PC-3 (cell line): ENCODE measurements at regions not wholly inside any gene's neighbourhood (a gene's known extent, or its start where the extent isn't known, plus 50 kb on each side); places are given as distances from the start of the nearest gene placed in this dataset.

ENCODE experiments used
- ATAC-seq: fragments of 200-7000 bp; cut with Tn5 transposase; 2 replicates; pipeline ENCODE4 v1.9.1; 2020; ENCODE audit warnings: mild to moderate bottlenecking, moderate library complexity
- BruUV-seq: library from RNA; stranded (reverse); fragments of 400-500 nt; replicated peaks from 2 replicates; lab custom pipeline; 2021; lab: Mats Ljungman, UMichigan
- CTCF ChIA-PET: fragments of 300-600 bp; sonication (Branson Sonifier 250); formaldehyde crosslinking; loops from one replicate; lab custom pipeline; 2022; ENCODE audit warnings: antibody characterized with exemption; lab: Charles Lee
- POLR2A ChIA-PET: fragments of 300-600 bp; sonication (Branson Sonifier 250); formaldehyde crosslinking; loops from one replicate; lab custom pipeline; 2022; ENCODE audit warnings: antibody characterized with exemption; ENCODE audit not compliant: unreplicated experiment; lab: Charles Lee
- DNase-seq: peaks from one replicate; pipeline ENCODE4 v3.0.0-alpha.2; 2015
- H2AFZ ChIP-seq: fragments of 300-600 bp; sonication (generic); 2 replicates; pipeline ENCODE4 v1.6.0; 2016; ENCODE audit warnings: antibody characterized with exemption, low read length
- H3F3A ChIP-seq: fragments of 300-600 bp; sonication (generic); one replicate; pipeline ENCODE4 v1.6.0; 2017; ENCODE audit warnings: antibody characterized with exemption, low read length, control low read depth, mild to moderate bottlenecking; ENCODE audit not compliant: unreplicated experiment
- H3K27ac ChIP-seq: fragments of 300-600 bp; sonication (generic); 2 replicates; pipeline ENCODE4 v1.5.1; 2016; ENCODE audit warnings: mild to moderate bottlenecking, low read length
- H3K27me3 ChIP-seq: fragments of 300-600 bp; sonication (generic); 2 replicates; pipeline ENCODE4 v1.6.1; 2016; ENCODE audit warnings: low read length, mixed read lengths
- H3K36me3 ChIP-seq: fragments of 300-600 bp; sonication (generic); 2 replicates; pipeline ENCODE4 v1.6.1; 2016; ENCODE audit warnings: low read depth, mixed run types, low read length, mixed read lengths
- H3K4me1 ChIP-seq: fragments of 300-600 bp; sonication (generic); 2 replicates; pipeline ENCODE4 v1.5.1; 2016; ENCODE audit warnings: low read length; ENCODE audit not compliant: insufficient read depth
- H3K4me2 ChIP-seq: fragments of 300-600 bp; sonication (generic); 2 replicates; pipeline ENCODE4 v1.6.0; 2016; ENCODE audit warnings: low read length
- H3K4me3 ChIP-seq: fragments of 300-600 bp; sonication (generic); 2 replicates; pipeline ENCODE4 v1.5.1; 2016; ENCODE audit warnings: mild to moderate bottlenecking, low read length, mixed read lengths
- H3K79me2 ChIP-seq: fragments of 300-600 bp; sonication (generic); 2 replicates; pipeline ENCODE4 v1.6.1; 2017; ENCODE audit warnings: low read length, mixed read lengths
- H3K9ac ChIP-seq: fragments of 300-600 bp; sonication (generic); 2 replicates; pipeline ENCODE4 v1.6.0; 2016; ENCODE audit warnings: mild to moderate bottlenecking, low read length
- H3K9me2 ChIP-seq: fragments of 300-600 bp; sonication (generic); replicated peaks from 2 replicates; pipeline ENCODE4 v1.6.1; 2016; ENCODE audit warnings: mixed run types, low read length, mixed read lengths
- H3K9me3 ChIP-seq: fragments of 300-600 bp; sonication (generic); 2 replicates; pipeline ENCODE4 v1.6.1; 2016; ENCODE audit warnings: low read length, mixed read lengths
- H4K20me1 ChIP-seq: fragments of 300-600 bp; sonication (generic); 2 replicates; pipeline ENCODE4 v1.6.1; 2016; ENCODE audit warnings: low read length, mixed read lengths
- CTCF ChIP-seq: fragments of 300-600 bp; sonication (generic); conservative IDR thresholded peaks from 2 replicates; pipeline ENCODE4 v1.5.1; 2017; ENCODE audit warnings: antibody characterized with exemption, low read depth, mild to moderate bottlenecking, low read length
- EZH2 ChIP-seq: fragments of 300-600 bp; sonication (generic); IDR thresholded peaks from one replicate; pipeline ENCODE4 v1.6.1; 2017; ENCODE audit warnings: antibody characterized with exemption, mild to moderate bottlenecking, low read length; ENCODE audit not compliant: unreplicated experiment
- EZH2phosphoT487 ChIP-seq: fragments of 300-600 bp; sonication (generic); IDR thresholded peaks from 2 replicates; pipeline ENCODE4 v1.6.1; 2018; ENCODE audit warnings: mild to moderate bottlenecking, antibody characterized with exemption, low read length, borderline replicate concordance
- intact Hi-C: fragments of 100-400 bp; cut with micrococcal nuclease; formaldehyde crosslinking; loops from 2 replicates; pipeline ENCODE4 v1.9.0; 2023

- Histone ChIP-seq H3K27ac (no peak overlapping the region), H3K27me3 (peaks cover 56% of the 10 kb centered on the region), H3K4me1 (no peaks in the 10 kb centered on the region), H3F3A (no peaks in the 10 kb centered on the region), H3K9ac (no peak overlapping the region), H3K79me2 (no peaks in the 10 kb centered on the region), H3K36me3 (no peaks in the 10 kb centered on the region), H3K9me2 (no peaks in the 10 kb centered on the region), H3K9me3 (no peaks in the 10 kb centered on the region), H3K4me2 (no peak overlapping the region), H2AFZ (no peak overlapping the region), H4K20me1 (no peaks in the 10 kb centered on the region), H3K4me3 (no peak overlapping the region)
- no TSS peak for BruUV-seq
- no peak for TF ChIP-seq EZH2phosphoT487
- TF ChIP-seq CTCF, result no peak
- TF ChIP-seq EZH2, result no peak
- no peak for DNase-seq
- no peak for ATAC-seq
- ChIA-PET CTCF (no interaction called here), POLR2A (no interaction called here)
- intact Hi-C loops, result no loop called here
Observed at GRCh38 chr4:3701736-3702560, 64.2 kb upstream of the ADRA2C start.

GRCh38 chr4:3701271-3701734 is 64.9 kb upstream of the ADRA2C start:
- ChIA-PET POLR2A (no interaction called here), CTCF (no interaction called here)
- H3K4me3 ChIP-seq, result no peak overlapping the region
- H3K36me3 ChIP-seq, result no peaks in the 10 kb centered on the region
- no peak overlapping the region for H3K9ac ChIP-seq
- no peaks in the 10 kb centered on the region for H3K79me2 ChIP-seq
- DNase-seq (no peak), ATAC-seq (no peak)
- peaks cover 50% of the 10 kb centered on the region for H3K27me3 ChIP-seq
- intact Hi-C loops, result no loop called here
- no peaks in the 10 kb centered on the region for H3F3A ChIP-seq
- no peaks in the 10 kb centered on the region for H3K4me1 ChIP-seq
- BruUV-seq, result no TSS peak
- no peaks in the 10 kb centered on the region for H3K9me3 ChIP-seq
- H4K20me1 ChIP-seq, result no peaks in the 10 kb centered on the region
- H3K4me2 ChIP-seq, result no peak overlapping the region
- H3K9me2 ChIP-seq, result no peaks in the 10 kb centered on the region
- H2AFZ ChIP-seq, result no peak overlapping the region
- TF ChIP-seq EZH2phosphoT487 (no peak), EZH2 (no peak), CTCF (no peak)
- no peak overlapping the region for H3K27ac ChIP-seq

GRCh38 chr4:3700736-3701135 is 65.4 kb upstream of the ADRA2C start:
- H3K4me3 ChIP-seq, result no peak overlapping the region
- DNase-seq (no peak), ATAC-seq (no peak)
- H3F3A ChIP-seq, result no peaks in the 10 kb centered on the region
- H3K4me2 ChIP-seq, result no peak overlapping the region
- intact Hi-C loops, result no loop called here
- no peak overlapping the region for H3K9ac ChIP-seq
- H3K36me3 ChIP-seq, result no peaks in the 10 kb centered on the region
- no peaks in the 10 kb centered on the region for H3K4me1 ChIP-seq
- no peaks in the 10 kb centered on the region for H3K9me2 ChIP-seq
- peaks cover 44% of the 10 kb centered on the region for H3K27me3 ChIP-seq
- TF ChIP-seq CTCF, result no peak
- TF ChIP-seq EZH2phosphoT487, result no peak
- no peak for TF ChIP-seq EZH2
- no TSS peak for BruUV-seq
- no peaks in the 10 kb centered on the region for H3K79me2 ChIP-seq
- no peak overlapping the region for H3K27ac ChIP-seq
- no peaks in the 10 kb centered on the region for H3K9me3 ChIP-seq
- ChIA-PET POLR2A (no interaction called here), CTCF (no interaction called here)
- no peaks in the 10 kb centered on the region for H4K20me1 ChIP-seq
- no peak overlapping the region for H2AFZ ChIP-seq
